ENCODE measurements at regions not wholly inside any gene's neighbourhood (a gene's known extent, or its start where the extent isn't known, plus 50 kb on each side); places are given as distances from the start of the nearest gene placed in this dataset.

DNA sequence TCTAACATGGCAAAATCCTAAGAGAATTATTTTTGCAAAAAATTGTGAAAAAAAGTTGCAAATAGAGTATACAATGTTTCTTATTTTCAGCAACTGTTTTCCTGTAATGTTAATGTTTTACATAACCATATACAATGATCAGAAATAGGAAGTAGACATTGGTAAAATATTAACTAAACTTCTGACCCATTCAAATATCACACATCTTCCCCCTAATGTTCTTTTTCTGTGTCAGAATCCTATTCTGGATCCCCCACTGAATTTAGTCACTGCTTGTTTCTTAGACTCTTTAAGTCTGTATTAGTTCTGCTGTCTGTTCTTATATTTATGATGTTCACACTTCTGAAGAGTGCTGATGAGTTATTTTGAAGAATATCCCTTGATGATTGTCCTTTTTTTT, 62.0 kb downstream of the HFE start:
- no peak for DNase-seq

DNA sequence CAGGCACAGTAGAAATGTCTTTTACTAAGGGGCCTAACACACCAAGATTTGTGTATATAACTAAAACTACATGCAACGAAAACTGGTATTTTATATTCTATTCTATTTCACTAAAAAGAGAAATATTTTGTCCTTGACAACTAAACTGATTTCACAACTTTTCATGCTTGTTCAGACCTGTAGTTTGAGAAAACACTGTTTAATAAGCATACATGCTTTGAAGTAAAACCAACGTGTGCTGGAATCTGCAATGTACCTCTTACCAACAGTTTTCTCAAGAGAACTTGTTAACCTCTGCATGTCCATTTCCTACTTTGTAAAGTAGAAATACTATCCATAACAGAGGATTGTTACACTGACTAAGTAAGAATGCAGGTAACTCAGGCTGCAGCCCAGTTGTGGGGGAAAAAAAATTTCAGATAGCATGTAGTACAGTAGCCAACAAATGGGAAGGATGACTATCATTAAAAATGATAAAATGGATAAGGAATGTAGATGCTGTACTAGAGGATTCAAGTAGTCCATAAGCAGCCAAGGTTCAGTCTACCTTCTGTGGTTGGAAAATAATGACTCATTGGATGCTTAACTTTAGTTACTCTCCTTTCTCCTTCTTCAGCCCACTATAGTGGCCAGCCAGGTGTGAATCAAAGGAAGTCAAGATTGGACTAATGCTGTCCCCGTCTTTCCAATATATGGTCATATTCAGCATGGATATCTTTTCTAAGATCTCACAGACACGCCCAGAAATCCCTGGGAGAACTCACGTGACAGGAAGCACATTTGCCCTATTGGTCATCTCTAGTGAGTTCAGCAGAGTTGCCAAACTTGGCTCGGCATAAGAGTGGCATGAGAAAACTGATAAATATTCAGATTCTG, 65.2 kb downstream of the HFE start:
- no peak for DNase-seq

DNA sequence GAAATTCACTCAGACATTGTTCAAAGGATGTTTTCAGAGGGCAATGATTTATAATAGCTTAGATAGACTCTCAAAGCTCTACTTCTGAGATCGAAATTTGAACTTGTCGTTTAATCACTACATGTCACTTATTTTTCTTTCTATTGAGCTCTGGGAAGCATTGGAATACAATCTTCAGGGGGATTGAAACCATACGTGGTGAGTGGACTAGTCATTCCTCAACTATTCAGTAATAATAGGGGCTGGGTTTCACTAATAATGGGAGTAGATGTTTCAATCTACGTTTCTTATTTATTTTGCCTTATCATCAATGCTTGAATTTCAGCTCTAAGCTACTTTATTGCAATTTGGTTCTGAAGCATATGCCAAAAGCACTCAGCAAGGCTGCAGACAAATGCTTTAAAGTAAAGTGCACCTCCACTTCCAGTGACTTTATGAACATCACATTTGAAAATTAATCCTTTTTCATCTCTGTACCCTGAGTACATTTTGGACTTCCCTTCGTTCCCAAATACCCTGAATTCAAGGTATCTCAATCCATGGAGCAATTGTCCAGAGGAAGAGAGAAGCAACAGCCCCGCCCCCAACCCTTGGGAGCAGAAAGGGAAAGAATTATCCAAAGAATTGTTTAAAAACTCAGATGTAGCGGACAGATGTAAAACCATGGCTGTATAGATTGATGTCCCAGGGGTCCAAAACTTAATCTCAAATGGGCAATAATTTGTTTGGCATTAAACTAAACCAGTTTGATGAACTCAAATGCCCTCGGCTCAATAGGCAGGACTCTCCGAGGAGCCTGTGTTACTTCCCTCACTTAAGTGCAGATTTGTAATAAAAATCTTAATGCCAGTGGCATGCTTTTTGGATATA, 68.1 kb downstream of the HFE start:
- DNase-seq: peak; percentile 55 to 57

- peak; percentile 98 to 99 for DNase-seq
Measured at GRCh38 chr6:26156105-26156849, 69.0 kb downstream of the HFE start.

GRCh38 chr6:26156850-26157250, 69.6 kb downstream of the HFE start:
- DNase-seq: peak; percentile 71 to 74

- peak in 1 of 2 donors; percentile 97 for DNase-seq
Measured at GRCh38 chr6:26157251-26158075, 70.2 kb downstream of the HFE start.

GRCh38 chr6:26158076-26158580, 70.9 kb downstream of the HFE start:
- peak in 1 of 2 donors; percentile 94 for DNase-seq

- DNase-seq: peak; percentile 75
Measured at GRCh38 chr6:26158581-26159356, 71.5 kb downstream of the HFE start.

DNA sequence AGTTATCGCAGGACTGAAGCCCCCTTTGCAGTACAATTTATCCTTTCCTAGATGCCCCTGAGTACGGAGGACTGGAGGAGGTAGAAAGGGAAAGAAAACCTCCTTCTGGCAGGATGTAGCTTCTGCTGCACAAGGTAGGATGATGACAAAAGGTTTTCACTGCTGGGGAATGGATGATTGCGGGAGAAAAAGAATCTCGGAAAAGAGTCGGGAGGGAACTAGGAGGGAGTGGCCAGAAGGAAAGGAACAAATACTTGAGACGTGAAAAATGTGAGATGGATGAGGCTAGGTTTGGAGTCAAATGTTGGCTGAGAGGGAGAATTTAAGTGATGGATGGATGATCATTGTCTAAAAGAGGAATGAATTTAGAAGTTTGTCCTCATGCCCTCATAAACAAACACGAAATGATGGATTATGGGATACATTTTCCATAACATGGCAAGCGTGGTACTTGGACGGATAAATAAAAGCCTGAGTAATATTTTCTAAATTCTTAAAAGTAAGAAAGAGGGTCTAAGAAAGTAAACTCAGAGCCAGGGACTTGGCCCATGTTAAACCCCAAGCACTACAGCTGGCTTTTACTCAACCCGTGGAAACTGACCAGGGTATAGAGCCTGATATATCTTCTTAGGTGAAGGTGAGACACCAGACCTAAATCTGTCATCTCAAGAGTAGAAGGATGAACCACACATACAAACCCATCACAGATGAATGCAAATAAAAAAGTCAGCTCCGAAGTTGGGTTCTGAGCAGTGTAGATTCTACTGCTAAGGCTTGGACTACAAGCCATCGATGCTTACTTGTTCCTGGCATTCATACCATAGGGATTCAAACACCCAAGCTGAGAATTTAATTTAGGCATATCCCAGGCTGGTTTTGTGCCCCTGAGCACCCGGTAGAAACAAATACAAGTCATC, 72.4 kb downstream of the HFE start:
- DNase-seq: peak; percentile 26 to 45

DNA sequence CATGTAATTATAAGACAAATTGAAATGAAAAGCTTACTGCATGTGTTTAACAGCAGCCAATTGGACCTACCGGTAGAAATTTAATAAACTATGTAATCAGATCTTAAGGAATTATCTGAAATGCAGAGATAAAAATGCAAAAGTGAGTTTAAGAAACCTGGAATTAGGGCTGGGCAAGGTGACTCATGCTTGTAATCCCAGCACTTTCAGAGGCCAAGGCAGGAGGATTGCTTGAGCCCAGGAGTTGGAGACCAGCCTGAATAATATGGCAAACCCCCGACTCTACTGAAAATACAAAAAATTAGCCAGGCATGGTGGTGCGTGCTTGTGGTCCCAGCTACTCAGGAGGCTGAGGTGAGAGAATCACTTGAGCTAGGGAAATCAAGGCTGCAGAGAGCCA, 74.1 kb downstream of the HFE start:
- DNase-seq: no peak

- no peak for DNase-seq
Measured at GRCh38 chr6:26162399-26162798, 75.2 kb downstream of the HFE start.

GRCh38 chr6:26163427-26164119, 76.3 kb downstream of the HFE start:
- no peak for DNase-seq

GRCh38 chr6:26164120-26164505, 76.9 kb downstream of the HFE start:
- no peak for DNase-seq

DNA sequence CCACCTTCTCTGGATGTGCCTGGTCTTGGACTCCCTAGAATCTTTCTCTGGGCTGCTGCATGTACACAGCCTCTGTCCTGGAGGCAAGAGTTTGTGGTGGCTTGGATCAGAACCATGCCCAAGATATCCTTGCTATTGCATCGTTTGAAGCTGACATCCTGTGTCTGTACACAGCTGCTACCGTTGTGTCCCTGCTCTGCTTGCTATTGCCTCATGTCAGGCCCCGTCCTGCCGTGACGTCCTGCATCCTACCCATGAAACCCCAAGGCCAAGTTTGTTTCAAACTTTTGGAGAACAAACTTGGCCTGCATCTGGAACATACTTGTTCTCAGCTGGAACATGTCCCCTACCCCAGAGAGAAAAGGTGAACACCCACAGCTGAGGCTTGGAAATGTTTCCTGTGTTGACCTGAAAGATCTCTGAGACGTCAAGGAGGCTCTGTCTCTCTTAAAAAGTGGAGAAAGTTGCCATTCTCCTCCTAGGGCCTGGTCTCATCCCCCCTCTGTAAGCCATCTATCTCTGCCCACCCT, 78.1 kb downstream of the HFE start:
- no peak for DNase-seq

DNA sequence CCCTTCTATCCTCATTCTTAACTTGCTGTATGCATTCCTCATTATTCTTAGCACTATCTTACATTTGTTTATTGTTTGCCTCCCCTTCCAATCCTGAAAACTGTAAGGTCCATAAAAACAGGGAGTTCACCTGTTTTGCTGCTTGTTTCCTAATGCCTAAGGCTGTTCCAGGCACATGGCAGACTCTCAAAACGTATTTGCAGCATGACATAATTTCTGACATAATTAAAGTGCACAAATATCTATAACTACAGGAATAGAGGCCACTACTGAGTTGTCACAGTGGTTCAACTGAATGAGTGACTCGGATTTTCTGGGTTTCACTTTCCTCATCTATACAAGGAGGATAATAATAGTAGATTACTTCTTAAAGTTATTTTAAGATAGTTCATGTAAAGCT, 83.0 kb downstream of the HFE start:
- no peak for DNase-seq

- DNase-seq: no peak
Measured at GRCh38 chr6:26170951-26171841, 84.0 kb downstream of the HFE start.

DNA sequence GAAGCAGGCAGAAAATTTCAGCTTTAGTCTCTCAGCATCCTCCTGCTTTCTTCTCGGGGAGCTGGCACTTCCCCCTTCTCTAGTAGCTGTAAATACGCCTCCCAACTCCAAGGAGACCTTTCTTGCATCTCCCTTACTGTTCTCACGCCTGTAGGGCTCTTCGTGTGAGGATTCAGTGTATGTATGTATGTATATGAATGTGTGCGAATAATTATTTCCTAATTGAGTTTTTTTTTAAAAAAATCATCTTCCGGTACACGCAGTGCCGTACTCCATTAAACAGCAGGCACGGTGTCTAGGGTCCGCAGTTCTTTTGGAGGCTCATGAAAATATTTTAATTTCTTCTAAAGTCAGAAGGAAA, 85.4 kb downstream of the HFE start:
- DNase-seq: peak; percentile 60 to 67
